ENCODE measurements at regions not wholly inside any gene's neighbourhood (a gene's known extent, or its start where the extent isn't known, plus 50 kb on each side); places are given as distances from the start of the nearest gene placed in this dataset.

DNA sequence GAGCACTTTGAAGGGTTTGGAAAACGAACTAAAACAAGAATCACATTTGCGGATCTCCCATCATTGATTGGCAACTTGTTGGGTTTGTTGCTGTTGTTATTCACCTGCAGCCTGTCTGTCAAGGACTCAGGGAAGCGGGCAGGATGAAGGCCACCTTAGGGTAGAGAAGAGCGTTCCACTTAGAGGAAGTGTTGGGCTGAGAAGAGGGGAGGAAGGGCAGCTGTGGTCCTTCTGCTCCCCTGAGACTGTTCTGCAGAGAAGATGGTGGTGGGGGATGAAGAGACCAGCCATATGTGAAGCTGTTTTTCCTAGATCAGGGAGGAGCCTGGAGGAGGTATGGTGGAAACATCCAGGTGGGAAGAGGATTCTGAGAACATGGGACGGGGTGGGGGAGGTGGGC is 70.6 kb upstream of the CPEB4 start:
- TF ChIP-seq EZH2 (optimal IDR thresholded peaks at IDR 0.05; ENCODE audit: low read depth, low read length) (no peak), EZH2phosphoT487 (IDR thresholded peaks at IDR 0.05; ENCODE audit: low read length) (no peak)
- TF ChIP-seq, protein P1, sequence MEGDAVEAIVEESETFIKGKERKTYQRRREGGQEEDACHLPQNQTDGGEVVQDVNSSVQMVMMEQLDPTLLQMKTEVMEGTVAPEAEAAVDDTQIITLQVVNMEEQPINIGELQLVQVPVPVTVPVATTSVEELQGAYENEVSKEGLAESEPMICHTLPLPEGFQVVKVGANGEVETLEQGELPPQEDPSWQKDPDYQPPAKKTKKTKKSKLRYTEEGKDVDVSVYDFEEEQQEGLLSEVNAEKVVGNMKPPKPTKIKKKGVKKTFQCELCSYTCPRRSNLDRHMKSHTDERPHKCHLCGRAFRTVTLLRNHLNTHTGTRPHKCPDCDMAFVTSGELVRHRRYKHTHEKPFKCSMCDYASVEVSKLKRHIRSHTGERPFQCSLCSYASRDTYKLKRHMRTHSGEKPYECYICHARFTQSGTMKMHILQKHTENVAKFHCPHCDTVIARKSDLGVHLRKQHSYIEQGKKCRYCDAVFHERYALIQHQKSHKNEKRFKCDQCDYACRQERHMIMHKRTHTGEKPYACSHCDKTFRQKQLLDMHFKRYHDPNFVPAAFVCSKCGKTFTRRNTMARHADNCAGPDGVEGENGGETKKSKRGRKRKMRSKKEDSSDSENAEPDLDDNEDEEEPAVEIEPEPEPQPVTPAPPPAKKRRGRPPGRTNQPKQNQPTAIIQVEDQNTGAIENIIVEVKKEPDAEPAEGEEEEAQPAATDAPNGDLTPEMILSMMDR (IDR thresholded peaks at IDR 0.05; ENCODE audit: low read length) = no peak
- Histone ChIP-seq H3K9ac (ENCODE audit: low read length) (no peak overlapping the region), H3K4me3 (ENCODE audit: low read length) (no peak overlapping the region), H3K27me3 (replicated peaks; ENCODE audit: insufficient read depth, low read length) (no peaks in the 10 kb centered on the region), H3K9me2 (replicated peaks; ENCODE audit: insufficient read depth, low read length) (no peaks in the 10 kb centered on the region), H3K27ac (ENCODE audit: low read length) (no peak overlapping the region), H3K9me3 (replicated peaks; ENCODE audit: insufficient read depth, low read length) (no peaks in the 10 kb centered on the region), H3F3A (ENCODE audit: insufficient read depth, low read length) (peaks cover 21% of the 10 kb centered on the region), H3K36me3 (replicated peaks; ENCODE audit: insufficient read depth, low read length) (no peaks in the 10 kb centered on the region), H2AFZ (ENCODE audit: low read length) (no peak overlapping the region), H3K79me2 (ENCODE audit: low read length) (no peaks in the 10 kb centered on the region), H4K20me1 (ENCODE audit: insufficient read depth, low read length) (no peaks in the 10 kb centered on the region), H3K4me1 (ENCODE audit: low read length) (peaks cover 41% of the 10 kb centered on the region), H3K4me2 (ENCODE audit: low read depth, low read length) (no peak overlapping the region)
- DNase-seq = no peak

GRCh38 chr5:173819521-173819920 is 68.6 kb upstream of the CPEB4 start:
- Histone ChIP-seq H3K9ac (ENCODE audit: low read length) (no peak overlapping the region), H3K79me2 (ENCODE audit: low read length) (no peaks in the 10 kb centered on the region), H3K27me3 (replicated peaks; ENCODE audit: insufficient read depth, low read length) (no peaks in the 10 kb centered on the region), H4K20me1 (ENCODE audit: insufficient read depth, low read length) (no peaks in the 10 kb centered on the region), H3F3A (ENCODE audit: insufficient read depth, low read length) (peaks cover 19% of the 10 kb centered on the region), H3K4me2 (ENCODE audit: low read depth, low read length) (no peak overlapping the region), H3K4me3 (ENCODE audit: low read length) (no peak overlapping the region), H3K9me2 (replicated peaks; ENCODE audit: insufficient read depth, low read length) (no peaks in the 10 kb centered on the region), H2AFZ (ENCODE audit: low read length) (no peak overlapping the region), H3K9me3 (replicated peaks; ENCODE audit: insufficient read depth, low read length) (no peaks in the 10 kb centered on the region), H3K27ac (ENCODE audit: low read length) (no peak overlapping the region), H3K4me1 (ENCODE audit: low read length) (peaks cover 44% of the 10 kb centered on the region), H3K36me3 (replicated peaks; ENCODE audit: insufficient read depth, low read length) (no peaks in the 10 kb centered on the region)
- TF ChIP-seq EZH2phosphoT487 (IDR thresholded peaks at IDR 0.05; ENCODE audit: low read length) = no peak
- TF ChIP-seq, protein P1 (IDR thresholded peaks at IDR 0.05; ENCODE audit: low read length) = no peak
- TF ChIP-seq EZH2 (optimal IDR thresholded peaks at IDR 0.05; ENCODE audit: low read depth, low read length) = no peak
- DNase-seq = no peak

DNA sequence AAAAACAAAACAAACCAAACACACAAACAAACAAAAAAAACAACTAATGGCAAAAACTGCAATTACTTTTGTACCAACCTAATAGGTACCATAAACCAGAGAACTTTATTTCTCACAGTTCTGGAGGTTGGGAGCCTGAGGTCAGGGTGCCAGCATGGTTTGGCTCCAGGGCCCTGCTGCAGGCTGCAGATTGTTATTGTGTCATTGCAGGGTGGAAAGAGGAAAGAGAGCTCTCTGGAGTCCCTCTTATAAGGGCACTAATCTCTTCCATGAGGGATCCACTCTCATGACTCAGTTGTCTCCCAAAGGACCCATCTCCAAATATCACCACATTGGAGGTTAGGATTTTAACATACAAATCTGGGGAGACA is 64.9 kb upstream of the CPEB4 start:
- H3K27ac ChIP-seq (ENCODE audit: low read length) = no peak overlapping the region
- no peaks in the 10 kb centered on the region for H3K79me2 ChIP-seq (ENCODE audit: low read length)
- no peaks in the 10 kb centered on the region for H3K9me3 ChIP-seq (replicated peaks; ENCODE audit: insufficient read depth, low read length)
- H3K9ac ChIP-seq (ENCODE audit: low read length) = no peak overlapping the region
- no peak overlapping the region for H3K4me3 ChIP-seq (ENCODE audit: low read length)
- no peaks in the 10 kb centered on the region for H4K20me1 ChIP-seq (ENCODE audit: insufficient read depth, low read length)
- H3K9me2 ChIP-seq (replicated peaks; ENCODE audit: insufficient read depth, low read length) = no peaks in the 10 kb centered on the region
- H3K4me1 ChIP-seq (ENCODE audit: low read length) = peaks cover 47% of the 10 kb centered on the region
- no peaks in the 10 kb centered on the region for H3K36me3 ChIP-seq (replicated peaks; ENCODE audit: insufficient read depth, low read length)
- peaks cover 19% of the 10 kb centered on the region for H3F3A ChIP-seq (ENCODE audit: insufficient read depth, low read length)
- H2AFZ ChIP-seq (ENCODE audit: low read length) = no peak overlapping the region
- no peak for DNase-seq
- no peaks in the 10 kb centered on the region for H3K27me3 ChIP-seq (replicated peaks; ENCODE audit: insufficient read depth, low read length)
- TF ChIP-seq, protein P1 (IDR thresholded peaks at IDR 0.05; ENCODE audit: low read length) = no peak
- TF ChIP-seq EZH2phosphoT487 (IDR thresholded peaks at IDR 0.05; ENCODE audit: low read length) (no peak), EZH2 (optimal IDR thresholded peaks at IDR 0.05; ENCODE audit: low read depth, low read length) (no peak)
- no peak overlapping the region for H3K4me2 ChIP-seq (ENCODE audit: low read depth, low read length)
